ENCODE measurements at regions not wholly inside any gene's neighbourhood (a gene's known extent, or its start where the extent isn't known, plus 50 kb on each side); places are given as distances from the start of the nearest gene placed in this dataset.
"Not testable (repeated sequence)": the region's sequence is repeated elsewhere in the genome, so short reads cannot be mapped to it uniquely, and the experiment has no call there.

DNA sequence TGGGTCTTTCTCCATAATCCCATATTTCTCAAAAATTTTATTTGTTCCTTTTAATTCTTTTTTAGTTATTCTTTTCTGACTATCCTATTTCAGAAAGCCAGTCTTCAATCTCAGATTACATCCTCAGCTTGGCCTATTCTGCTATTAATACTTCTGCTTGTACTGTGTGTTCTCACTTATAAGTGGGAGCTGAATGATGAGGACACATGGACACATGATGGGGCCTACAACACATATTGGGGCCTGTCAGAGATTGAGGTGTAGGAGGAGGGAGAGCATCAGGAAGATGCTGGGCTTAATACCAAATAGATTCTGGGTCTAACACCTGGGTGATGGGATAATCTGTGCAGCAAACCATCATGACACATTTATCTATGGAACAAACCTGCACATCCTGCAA, 82.3 kb downstream of the MAGEE1 start:
- TF ChIP-seq POLR2A (IDR thresholded peaks at IDR 0.05; ENCODE audit: extremely low read depth, insufficient read length) = no peak
- TF ChIP-seq MYC (IDR thresholded peaks at IDR 0.05; ENCODE audit: low read depth, low read length) = no peak
- TF ChIP-seq, protein P1, sequence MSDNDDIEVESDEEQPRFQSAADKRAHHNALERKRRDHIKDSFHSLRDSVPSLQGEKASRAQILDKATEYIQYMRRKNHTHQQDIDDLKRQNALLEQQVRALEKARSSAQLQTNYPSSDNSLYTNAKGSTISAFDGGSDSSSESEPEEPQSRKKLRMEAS (IDR thresholded peaks at IDR 0.05; ENCODE audit: low read depth, low read length) = no peak
- TF ChIP-seq CTCF (IDR thresholded peaks at IDR 0.05; ENCODE audit: low read depth, low read length) = no peak
- no peak overlapping the region for H3K4me3 ChIP-seq (ENCODE audit: low read depth, low read length)
- DNase-seq (ENCODE audit: low read depth) = no peak

GRCh38 chrX:76517544-76517943, 90.0 kb downstream of the MAGEE1 start:
- no peak for DNase-seq (ENCODE audit: low read depth)
- H3K4me3 ChIP-seq (ENCODE audit: low read depth, low read length) = no peak overlapping the region
- TF ChIP-seq POLR2A (IDR thresholded peaks at IDR 0.05; ENCODE audit: extremely low read depth, insufficient read length) = no peak
- TF ChIP-seq MYC (IDR thresholded peaks at IDR 0.05; ENCODE audit: low read depth, low read length) = no peak
- TF ChIP-seq, protein P1 (IDR thresholded peaks at IDR 0.05; ENCODE audit: low read depth, low read length) = no peak
- TF ChIP-seq CTCF (IDR thresholded peaks at IDR 0.05; ENCODE audit: low read depth, low read length) = no peak

- DNase-seq (ENCODE audit: low read depth) = no peak
- TF ChIP-seq, protein P1 (IDR thresholded peaks at IDR 0.05; ENCODE audit: low read depth, low read length) = no peak
- TF ChIP-seq POLR2A (IDR thresholded peaks at IDR 0.05; ENCODE audit: extremely low read depth, insufficient read length) = no peak
- no peak for TF ChIP-seq MYC (IDR thresholded peaks at IDR 0.05; ENCODE audit: low read depth, low read length)
- no peak for TF ChIP-seq CTCF (IDR thresholded peaks at IDR 0.05; ENCODE audit: low read depth, low read length)
- H3K4me3 ChIP-seq (ENCODE audit: low read depth, low read length) = no peak overlapping the region
Observed at GRCh38 chrX:76520273-76521054, 93.0 kb downstream of the MAGEE1 start.

- not testable (repeated sequence) for DNase-seq (ENCODE audit: low read depth); H3K4me3 ChIP-seq (ENCODE audit: low read depth, low read length)
Observed at GRCh38 chrX:76535675-76536074, 108.2 kb downstream of the MAGEE1 start.

GRCh38 chrX:76538860-76539259, 111.3 kb downstream of the MAGEE1 start:
- H3K4me3 ChIP-seq (ENCODE audit: low read depth, low read length) = no peak overlapping the region
- DNase-seq (ENCODE audit: low read depth) = no peak
- no peak for TF ChIP-seq CTCF (IDR thresholded peaks at IDR 0.05; ENCODE audit: low read depth, low read length)
- TF ChIP-seq POLR2A (IDR thresholded peaks at IDR 0.05; ENCODE audit: extremely low read depth, insufficient read length) = no peak
- TF ChIP-seq, protein P1 (IDR thresholded peaks at IDR 0.05; ENCODE audit: low read depth, low read length) = no peak
- TF ChIP-seq MYC (IDR thresholded peaks at IDR 0.05; ENCODE audit: low read depth, low read length) = no peak

GRCh38 chrX:76543381-76543780, 115.9 kb downstream of the MAGEE1 start:
- not testable (repeated sequence) for H3K4me3 ChIP-seq (ENCODE audit: low read depth, low read length); DNase-seq (ENCODE audit: low read depth)

DNA sequence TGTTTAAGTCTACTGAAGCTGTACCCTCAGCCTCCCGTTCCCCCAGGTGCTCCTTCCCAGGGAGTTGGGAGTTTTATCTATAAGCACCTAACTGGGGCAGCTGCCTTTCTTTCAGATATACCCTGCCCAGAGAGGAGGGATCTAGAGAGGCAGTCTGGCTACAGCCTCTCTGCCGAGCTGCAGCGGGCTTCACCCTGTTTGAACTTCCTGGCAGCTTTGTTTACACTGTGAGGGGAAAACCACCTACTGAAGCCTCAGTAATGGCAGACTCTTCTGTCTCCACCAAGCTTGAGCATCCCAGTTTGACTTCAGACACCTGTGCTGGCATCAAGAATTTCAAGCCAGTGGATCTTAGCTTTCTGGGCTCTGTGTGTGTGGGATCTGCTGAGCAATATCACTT, 122.5 kb downstream of the MAGEE1 start:
- no peak overlapping the region for H3K4me3 ChIP-seq (ENCODE audit: low read depth, low read length)
- DNase-seq (ENCODE audit: low read depth) = no peak
- TF ChIP-seq, protein P1 (IDR thresholded peaks at IDR 0.05; ENCODE audit: low read depth, low read length) = no peak
- TF ChIP-seq POLR2A (IDR thresholded peaks at IDR 0.05; ENCODE audit: extremely low read depth, insufficient read length) (no peak), MYC (IDR thresholded peaks at IDR 0.05; ENCODE audit: low read depth, low read length) (no peak), CTCF (IDR thresholded peaks at IDR 0.05; ENCODE audit: low read depth, low read length) (no peak)

Data from NB4 (cell line).